ENCODE measurements at regions not wholly inside any gene's neighbourhood (a gene's known extent, or its start where the extent isn't known, plus 50 kb on each side); places are given as distances from the start of the nearest gene placed in this dataset.

DNA sequence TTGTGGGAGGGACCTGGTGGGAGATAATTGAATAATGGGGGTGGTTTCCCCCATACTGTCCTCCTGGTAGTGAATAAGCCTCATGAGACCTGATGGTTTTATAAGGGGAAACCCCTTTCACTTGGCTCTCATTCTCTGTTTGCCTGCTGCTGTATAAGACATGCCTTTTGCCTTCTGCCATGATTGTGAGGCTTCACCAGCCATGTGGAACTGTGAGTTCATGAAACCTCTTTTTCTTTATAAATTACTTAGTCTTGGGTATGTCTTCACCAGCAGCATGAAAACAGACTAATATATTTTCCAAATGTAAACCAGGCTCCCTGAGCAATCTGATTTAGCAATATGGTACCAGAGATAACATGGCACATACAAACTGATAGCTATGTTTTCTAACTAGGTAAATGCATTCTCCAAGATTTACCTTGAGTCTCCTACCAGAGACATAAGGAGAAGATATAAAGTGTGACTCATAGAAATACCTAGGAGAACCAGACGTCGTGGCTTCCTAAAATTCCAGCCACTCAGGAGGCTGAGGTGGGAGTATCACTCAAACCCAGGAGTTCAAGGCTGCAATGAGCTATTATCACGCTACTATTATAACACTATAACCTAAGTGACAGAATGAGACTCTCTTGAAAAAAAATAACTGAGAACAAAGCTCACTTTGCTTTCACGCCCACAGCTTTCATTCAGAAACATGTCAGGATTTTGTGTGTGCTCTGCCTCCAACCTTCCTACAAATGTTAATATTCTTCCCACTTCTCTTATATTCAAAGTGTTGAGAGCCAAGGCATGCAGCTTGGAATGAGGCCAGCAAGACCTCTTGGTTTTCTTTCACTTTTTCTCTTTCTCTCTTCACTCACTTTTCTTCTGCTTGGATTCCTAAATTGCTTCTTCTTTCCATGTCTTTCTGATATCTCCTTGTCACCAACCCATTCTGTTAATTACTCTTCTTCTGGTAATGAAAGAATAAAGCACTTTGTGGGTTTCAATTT lies 263.9 kb upstream of the UBE2E3 start:
- Histone ChIP-seq H3K9me3 (ENCODE audit: insufficient read depth, low read length) (no peaks in the 10 kb centered on the region), H3K9me2 (replicated peaks; ENCODE audit: insufficient read depth, low read length) (no peaks in the 10 kb centered on the region), H3K27ac (ENCODE audit: low read depth, low read length) (no peak overlapping the region), H3K79me2 (ENCODE audit: insufficient read depth, low read length) (no peaks in the 10 kb centered on the region), H4K20me1 (ENCODE audit: low read depth, low read length) (no peaks in the 10 kb centered on the region), H3F3A (ENCODE audit: insufficient read depth) (no peaks in the 10 kb centered on the region), H2AFZ (ENCODE audit: low read depth, low read length, severe bottlenecking) (no peak overlapping the region), H3K4me2 (ENCODE audit: low read depth, low read length, poor library complexity, severe bottlenecking) (no peak overlapping the region), H3K27me3 (ENCODE audit: low read length) (no peaks in the 10 kb centered on the region), H3K36me3 (ENCODE audit: low read length) (no peaks in the 10 kb centered on the region), H3K4me3 (ENCODE audit: insufficient read depth, low read length, poor library complexity, severe bottlenecking) (no peak overlapping the region), H3K9ac (ENCODE audit: low read length) (no peak overlapping the region)
- no peak for TF ChIP-seq CTCF (IDR thresholded peaks at IDR 0.05; ENCODE audit: insufficient read depth, low read length, poor library complexity, severe bottlenecking)
- TF ChIP-seq EZH2phosphoT487 (conservative IDR thresholded peaks at IDR 0.05; ENCODE audit: low read length), result no peak

- Histone ChIP-seq H3K79me2 (ENCODE audit: insufficient read depth, low read length) (no peaks in the 10 kb centered on the region), H2AFZ (ENCODE audit: low read depth, low read length, severe bottlenecking) (no peak overlapping the region), H3K4me2 (ENCODE audit: low read depth, low read length, poor library complexity, severe bottlenecking) (no peak overlapping the region), H4K20me1 (ENCODE audit: low read depth, low read length) (no peaks in the 10 kb centered on the region), H3F3A (ENCODE audit: insufficient read depth) (no peaks in the 10 kb centered on the region), H3K27me3 (ENCODE audit: low read length) (no peaks in the 10 kb centered on the region), H3K27ac (ENCODE audit: low read depth, low read length) (no peak overlapping the region), H3K4me3 (ENCODE audit: insufficient read depth, low read length, poor library complexity, severe bottlenecking) (no peak overlapping the region), H3K9ac (ENCODE audit: low read length) (no peak overlapping the region), H3K36me3 (ENCODE audit: low read length) (no peaks in the 10 kb centered on the region), H3K9me2 (replicated peaks; ENCODE audit: insufficient read depth, low read length) (no peaks in the 10 kb centered on the region), H3K9me3 (ENCODE audit: insufficient read depth, low read length) (no peaks in the 10 kb centered on the region)
- TF ChIP-seq CTCF (IDR thresholded peaks at IDR 0.05; ENCODE audit: insufficient read depth, low read length, poor library complexity, severe bottlenecking), result no peak
- TF ChIP-seq EZH2phosphoT487 (conservative IDR thresholded peaks at IDR 0.05; ENCODE audit: low read length), result no peak
Measured at GRCh38 chr2:180715044-180715443, 265.4 kb upstream of the UBE2E3 start.

DNA sequence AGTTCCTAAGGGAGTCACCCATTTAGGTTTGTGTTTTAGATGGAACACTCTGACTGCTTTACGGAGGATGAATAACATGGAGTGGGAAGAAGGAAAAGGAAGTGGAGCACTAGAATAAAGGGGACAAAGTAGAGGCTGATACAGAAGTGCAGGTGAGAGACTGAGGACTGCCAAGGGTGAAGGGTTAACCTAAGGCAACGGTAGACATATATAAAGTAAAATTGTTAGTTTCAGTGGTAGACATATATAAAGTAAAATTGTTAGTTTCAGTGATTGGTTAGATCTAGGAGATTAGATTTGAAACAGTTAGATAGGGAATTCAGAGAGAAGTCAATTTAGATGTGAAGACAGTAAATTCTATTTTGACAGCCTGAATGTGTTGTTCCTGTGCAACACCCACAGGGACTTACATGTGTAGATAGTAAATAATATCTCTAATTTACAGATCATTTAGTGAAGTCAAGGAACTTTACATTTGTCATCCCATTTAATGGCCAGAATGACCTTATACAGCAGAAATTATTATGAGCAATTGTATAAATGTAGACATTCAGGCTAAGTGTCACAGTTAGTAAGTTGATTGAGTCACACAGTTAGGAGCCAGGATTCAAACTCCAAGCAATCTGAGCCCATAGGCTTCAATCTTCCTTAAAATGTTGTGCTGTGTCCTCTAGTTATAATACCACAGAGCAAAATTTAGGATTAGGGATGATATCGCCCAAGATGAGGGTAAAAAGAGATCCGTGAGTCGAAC lies 270.8 kb upstream of the UBE2E3 start:
- Histone ChIP-seq H3K36me3 (ENCODE audit: low read length) (no peaks in the 10 kb centered on the region), H3K9me2 (replicated peaks; ENCODE audit: insufficient read depth, low read length) (no peaks in the 10 kb centered on the region), H3K79me2 (ENCODE audit: insufficient read depth, low read length) (no peaks in the 10 kb centered on the region), H3K9ac (ENCODE audit: low read length) (no peak overlapping the region), H3K4me3 (ENCODE audit: insufficient read depth, low read length, poor library complexity, severe bottlenecking) (no peak overlapping the region), H3F3A (ENCODE audit: insufficient read depth) (no peaks in the 10 kb centered on the region), H3K4me2 (ENCODE audit: low read depth, low read length, poor library complexity, severe bottlenecking) (no peak overlapping the region), H3K9me3 (ENCODE audit: insufficient read depth, low read length) (no peaks in the 10 kb centered on the region), H4K20me1 (ENCODE audit: low read depth, low read length) (no peaks in the 10 kb centered on the region), H2AFZ (ENCODE audit: low read depth, low read length, severe bottlenecking) (no peak overlapping the region), H3K27ac (ENCODE audit: low read depth, low read length) (no peak overlapping the region), H3K27me3 (ENCODE audit: low read length) (no peaks in the 10 kb centered on the region)
- no peak for TF ChIP-seq EZH2phosphoT487 (conservative IDR thresholded peaks at IDR 0.05; ENCODE audit: low read length)
- TF ChIP-seq CTCF (IDR thresholded peaks at IDR 0.05; ENCODE audit: insufficient read depth, low read length, poor library complexity, severe bottlenecking), result no peak

Measured in SU-DHL-6 (cell line).